Transverse colon (tissue), 3 donors: ENCODE measurements at regions not wholly inside any gene's neighbourhood (a gene's known extent, or its start where the extent isn't known, plus 50 kb on each side); places are given as distances from the start of the nearest gene placed in this dataset.

Experiments
- CTCF ChIP-seq, 5 experiments: fragments of 200-600 bp in 3 of 5; fragments of 450-650 bp in 2 of 5; sonication (generic) in 3 of 5; IDR thresholded peaks; 1 replicate in 2 of 5; 2 replicates in 3 of 5; pipeline ENCODE4 v1.5.1; 2016 to 2017; ENCODE audit warnings: antibody characterized with exemption in 5 of 5, inconsistent platforms in 3 of 5, mild to moderate bottlenecking in 2 of 5, moderate library complexity in 1 of 5
- POLR2A ChIP-seq: fragments of 450-650 bp; IDR thresholded peaks from one replicate; pipeline ENCODE4 v1.6.1; 2016; ENCODE audit warnings: antibody characterized with exemption, mild to moderate bottlenecking, moderate library complexity

- TF ChIP-seq CTCF (IDR thresholded peaks at IDR 0.05): no peak
- TF ChIP-seq POLR2A: no peak
These were observed 192.2 kb upstream of the ATP5MC3 start for GRCh38 chr2:175373729-175374128.
